MM.1S (cell line): ENCODE measurements at regions not wholly inside any gene's neighbourhood (a gene's known extent, or its start where the extent isn't known, plus 50 kb on each side); places are given as distances from the start of the nearest gene placed in this dataset.

Source experiments
- CTCF ChIP-seq: fragments of 300-600 bp; sonication (generic); IDR thresholded peaks from 2 replicates; pipeline ENCODE4 v1.5.1; 2016; ENCODE audit warnings: antibody characterized with exemption, low read length, mixed read lengths
- EZH2phosphoT487 ChIP-seq: fragments of 300-600 bp; sonication (generic); IDR thresholded peaks from 2 replicates; pipeline ENCODE4 v1.6.1; 2018; ENCODE audit warnings: antibody characterized with exemption, low read length

DNA sequence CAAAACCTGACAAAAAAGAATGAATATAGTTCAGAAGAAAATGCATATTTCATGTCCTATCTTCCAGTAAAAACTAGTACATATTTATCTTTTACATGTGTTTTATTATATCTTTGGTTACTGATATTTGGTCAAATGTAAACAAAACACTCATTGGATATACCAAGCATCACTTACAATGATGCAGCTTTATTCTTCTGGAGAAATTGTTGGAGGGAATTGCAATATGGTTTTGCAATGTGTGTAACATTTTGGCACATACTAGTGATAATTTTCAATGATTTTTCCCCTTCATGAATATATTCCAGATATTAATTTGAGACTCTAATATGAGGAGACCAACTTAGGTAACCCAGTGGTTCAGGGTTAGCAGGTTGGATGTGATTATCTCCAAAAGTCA, 146.1 kb downstream of the ZC3H11B start:
- TF ChIP-seq CTCF, result no peak
- no peak for TF ChIP-seq EZH2phosphoT487
